ENCODE measurements at regions not wholly inside any gene's neighbourhood (a gene's known extent, or its start where the extent isn't known, plus 50 kb on each side); places are given as distances from the start of the nearest gene placed in this dataset.
"Not testable (repeated sequence)": the region's sequence is repeated elsewhere in the genome, so short reads cannot be mapped to it uniquely, and the experiment has no call there.

- ATAC-seq; H3K36me3 ChIP-seq (ENCODE audit: control insufficient read depth in 1 of 2, insufficient read depth in 2 of 2, low read length in 2 of 2); H3K27me3 ChIP-seq (ENCODE audit: insufficient read depth, low read length); DNase-seq (ENCODE audit: low read depth, low spot score); RAD21 ChIA-PET (ENCODE audit: low non-redundant PET in 1 of 2, low total read pairs in 2 of 2, uncharacterized antibody in 2 of 2, unreplicated experiment in 2 of 2); H3K4me2 ChIP-seq (ENCODE audit: low read length); POLR2A ChIA-PET; intact Hi-C loops (cut with micrococcal nuclease); H2AFZ ChIP-seq (ENCODE audit: low read depth, low read length, poor library complexity, severe bottlenecking); H4K20me1 ChIP-seq (ENCODE audit: insufficient read depth); CTCF ChIA-PET; BruUV-seq (replicated peaks); H3K9me2 ChIP-seq (ENCODE audit: insufficient read depth); H3K79me2 ChIP-seq (ENCODE audit: insufficient read depth, low read length); H3K4me3 ChIP-seq (replicated peaks in 1 of 2; ENCODE audit: low read depth in 1 of 2, low read length in 2 of 2); H3K27ac ChIP-seq (ENCODE audit: low read depth, low read length); H3K9me3 ChIP-seq (ENCODE audit: control insufficient read depth in 1 of 2, insufficient read depth in 1 of 2, low read depth in 1 of 2, low read length in 2 of 2); H3K9ac ChIP-seq (ENCODE audit: low read length): not testable (repeated sequence)
- peaks cover 6 to 14% of the 10 kb centered on the region in 2 experiments; a peak in 3 of 4 replicates for H3K4me1 ChIP-seq (ENCODE audit: control insufficient read depth in 1 of 2, insufficient read depth in 2 of 2, low read length in 2 of 2)
Measured at GRCh38 chr9:65402206-65402870, 117.3 kb upstream of the FOXD4L5 start.

GRCh38 chr9:65401456-65402045 is 116.5 kb upstream of the FOXD4L5 start:
- POLR2A ChIA-PET; BruUV-seq (replicated peaks); H3K9me2 ChIP-seq (ENCODE audit: insufficient read depth); DNase-seq (ENCODE audit: low read depth, low spot score); H3K9ac ChIP-seq (ENCODE audit: low read length); H2AFZ ChIP-seq (ENCODE audit: low read depth, low read length, poor library complexity, severe bottlenecking); intact Hi-C loops (cut with micrococcal nuclease); H3K36me3 ChIP-seq (ENCODE audit: control insufficient read depth in 1 of 2, insufficient read depth in 2 of 2, low read length in 2 of 2); ATAC-seq; H3K4me3 ChIP-seq (replicated peaks in 1 of 2; ENCODE audit: low read depth in 1 of 2, low read length in 2 of 2); H3K79me2 ChIP-seq (ENCODE audit: insufficient read depth, low read length); H3K9me3 ChIP-seq (ENCODE audit: control insufficient read depth in 1 of 2, insufficient read depth in 1 of 2, low read depth in 1 of 2, low read length in 2 of 2); H4K20me1 ChIP-seq (ENCODE audit: insufficient read depth); H3K4me2 ChIP-seq (ENCODE audit: low read length); H3K27ac ChIP-seq (ENCODE audit: low read depth, low read length); H3K27me3 ChIP-seq (ENCODE audit: insufficient read depth, low read length); RAD21 ChIA-PET (ENCODE audit: low non-redundant PET in 1 of 2, low total read pairs in 2 of 2, uncharacterized antibody in 2 of 2, unreplicated experiment in 2 of 2); CTCF ChIA-PET: not testable (repeated sequence)
- H3K4me1 ChIP-seq (ENCODE audit: control insufficient read depth in 1 of 2, insufficient read depth in 2 of 2, low read length in 2 of 2), result peaks cover 6 to 14% of the 10 kb centered on the region in 2 experiments; a peak in 3 of 4 replicates

- ChIA-PET CTCF (no interaction called here), POLR2A (no interaction called here), RAD21 (ENCODE audit: low non-redundant PET in 1 of 2, low total read pairs in 2 of 2, uncharacterized antibody in 2 of 2, unreplicated experiment in 2 of 2) (no interaction called here)
- DNase-seq (ENCODE audit: low read depth, low spot score) (no peak), ATAC-seq (no peak)
- Histone ChIP-seq H3K4me1 (ENCODE audit: control insufficient read depth in 1 of 2, insufficient read depth in 2 of 2, low read length in 2 of 2) (peaks cover 6 to 14% of the 10 kb centered on the region in 2 experiments; a peak in 3 of 4 replicates), H4K20me1 (ENCODE audit: insufficient read depth) (no peaks in the 10 kb centered on the region), H3K4me3 (replicated peaks in 1 of 2; ENCODE audit: low read depth in 1 of 2, low read length in 2 of 2) (no peak overlapping the region), H3K79me2 (ENCODE audit: insufficient read depth, low read length) (no peaks in the 10 kb centered on the region), H3K4me2 (ENCODE audit: low read length) (no peak overlapping the region), H3K27me3 (ENCODE audit: insufficient read depth, low read length) (no peaks in the 10 kb centered on the region), H3K27ac (ENCODE audit: low read depth, low read length) (no peak overlapping the region), H3K9me3 (ENCODE audit: control insufficient read depth in 1 of 2, insufficient read depth in 1 of 2, low read depth in 1 of 2, low read length in 2 of 2) (no peaks in the 10 kb centered on the region), H2AFZ (ENCODE audit: low read depth, low read length, poor library complexity, severe bottlenecking) (no peak overlapping the region), H3K36me3 (ENCODE audit: control insufficient read depth in 1 of 2, insufficient read depth in 2 of 2, low read length in 2 of 2) (no peaks in the 10 kb centered on the region), H3K9ac (ENCODE audit: low read length) (no peak overlapping the region), H3K9me2 (ENCODE audit: insufficient read depth) (no peaks in the 10 kb centered on the region)
- intact Hi-C loops (cut with micrococcal nuclease), result no loop called here
- TF ChIP-seq EZH2phosphoT487 (IDR thresholded peaks at IDR 0.05; ENCODE audit: borderline replicate concordance) (no peak), POLR2A (IDR thresholded peaks at IDR 0.05; ENCODE audit: borderline replicate concordance, extremely low read depth, insufficient read depth, insufficient read length) (no peak), FOSL1 (IDR thresholded peaks at IDR 0.05; ENCODE audit: low read depth) (no peak), JUND (IDR thresholded peaks at IDR 0.05) (no peak), POLR2AphosphoS5 (IDR thresholded peaks at IDR 0.05; ENCODE audit: low read depth, low read length) (no peak), ZFX (IDR thresholded peaks at IDR 0.05) (no peak)
- BruUV-seq (replicated peaks), result no TSS peak
Measured at GRCh38 chr9:65400886-65401285, 115.9 kb upstream of the FOXD4L5 start.
